HG02642 (cell line): ENCODE measurements at regions not wholly inside any gene's neighbourhood (a gene's known extent, or its start where the extent isn't known, plus 50 kb on each side); places are given as distances from the start of the nearest gene placed in this dataset.
"Not testable (repeated sequence)": the region's sequence is repeated elsewhere in the genome, so short reads cannot be mapped to it uniquely, and the experiment has no call there.

Experiments used
- ATAC-seq: cut with Tn5 transposase; IDR thresholded peaks from one replicate; pipeline ENCODE4 v1.9.1; 2021; ENCODE audit warnings: mild to moderate bottlenecking; ENCODE audit not compliant: unreplicated experiment, poor library complexity

- ATAC-seq: no peak
These were observed 99.9 kb upstream of the IPO5 start for GRCh38 chr13:97853550-97853949.

GRCh38 chr13:97855570-97856303, 97.7 kb upstream of the IPO5 start:
- ATAC-seq: no peak

- ATAC-seq: no peak
These were observed 97.2 kb upstream of the IPO5 start for GRCh38 chr13:97856304-97856675.

GRCh38 chr13:97858161-97858560, 95.3 kb upstream of the IPO5 start:
- ATAC-seq: no peak

- no peak for ATAC-seq
These were observed 87.1 kb upstream of the IPO5 start for GRCh38 chr13:97866346-97866745.

- no peak for ATAC-seq
These were observed 86.7 kb upstream of the IPO5 start for GRCh38 chr13:97866751-97867150.

GRCh38 chr13:97873398-97873797, 80.1 kb upstream of the IPO5 start:
- ATAC-seq: no peak

GRCh38 chr13:97875218-97875617, 78.3 kb upstream of the IPO5 start:
- ATAC-seq: no peak

GRCh38 chr13:97875911-97876310, 77.6 kb upstream of the IPO5 start:
- ATAC-seq: no peak

- ATAC-seq: no peak
These were observed 74.8 kb upstream of the IPO5 start for GRCh38 chr13:97878431-97879375.

- no peak for ATAC-seq
These were observed 73.7 kb upstream of the IPO5 start for GRCh38 chr13:97879646-97880310.

GRCh38 chr13:97880311-97880675, 73.2 kb upstream of the IPO5 start:
- no peak for ATAC-seq

GRCh38 chr13:97881556-97881955, 71.9 kb upstream of the IPO5 start:
- no peak for ATAC-seq

GRCh38 chr13:97883396-97883795, 70.1 kb upstream of the IPO5 start:
- ATAC-seq: no peak

GRCh38 chr13:97884707-97885468, 68.6 kb upstream of the IPO5 start:
- no peak for ATAC-seq

GRCh38 chr13:97885641-97886040, 67.8 kb upstream of the IPO5 start:
- ATAC-seq: no peak

GRCh38 chr13:97889803-97890202, 63.7 kb upstream of the IPO5 start:
- no peak for ATAC-seq

- no peak for ATAC-seq
These were observed 62.9 kb upstream of the IPO5 start for GRCh38 chr13:97890573-97890972.

- ATAC-seq: not testable (repeated sequence)
These were observed 61.5 kb upstream of the IPO5 start for GRCh38 chr13:97891964-97892363.

- ATAC-seq: no peak
These were observed 60.8 kb upstream of the IPO5 start for GRCh38 chr13:97892717-97893116.
